NT2/D1 (cell line): ENCODE measurements at regions not wholly inside any gene's neighbourhood (a gene's known extent, or its start where the extent isn't known, plus 50 kb on each side); places are given as distances from the start of the nearest gene placed in this dataset.

Experiments
- DNase-seq: peaks from one replicate; pipeline ENCODE4 v3.0.0-alpha.2; 2011; ENCODE audit warnings: low read depth, low spot score
- H3K27me3 ChIP-seq: 2 replicates; pipeline ENCODE4 v1.6.0; 2011; ENCODE audit warnings: mild to moderate bottlenecking; ENCODE audit not compliant: insufficient read length, insufficient read depth
- H3K36me3 ChIP-seq: 2 replicates; pipeline ENCODE4 v1.6.1; 2011; ENCODE audit warnings: mild to moderate bottlenecking, low read length, mixed read lengths; ENCODE audit not compliant: insufficient read depth, insufficient read length
- H3K4me1 ChIP-seq: 2 replicates; pipeline ENCODE4 v1.5.1; 2011; ENCODE audit not compliant: insufficient read depth, insufficient read length
- H3K4me3 ChIP-seq: 2 replicates; pipeline ENCODE4 v1.5.1; 2011; ENCODE audit warnings: low read depth; ENCODE audit not compliant: insufficient read length
- H3K9ac ChIP-seq: 2 replicates; pipeline ENCODE4 v1.6.0; 2011; ENCODE audit warnings: low read depth; ENCODE audit not compliant: insufficient read length
- H3K9me3 ChIP-seq: 2 replicates; pipeline ENCODE4 v1.5.1; 2011; ENCODE audit warnings: mild to moderate bottlenecking, low read length; ENCODE audit not compliant: insufficient read depth
- SUZ12 ChIP-seq: IDR thresholded peaks from 2 replicates; pipeline ENCODE4 v1.6.1; 2011; ENCODE audit not compliant: insufficient read length, insufficient read depth; ENCODE audit errors: extremely low read depth
- YY1 ChIP-seq: IDR thresholded peaks from 2 replicates; pipeline ENCODE4 v1.6.1; 2011; ENCODE audit not compliant: insufficient read length, insufficient read depth
- ZNF274 ChIP-seq: IDR thresholded peaks from 2 replicates; pipeline ENCODE4 v1.6.1; 2011; ENCODE audit warnings: mild to moderate bottlenecking, low read depth, low read length

DNA sequence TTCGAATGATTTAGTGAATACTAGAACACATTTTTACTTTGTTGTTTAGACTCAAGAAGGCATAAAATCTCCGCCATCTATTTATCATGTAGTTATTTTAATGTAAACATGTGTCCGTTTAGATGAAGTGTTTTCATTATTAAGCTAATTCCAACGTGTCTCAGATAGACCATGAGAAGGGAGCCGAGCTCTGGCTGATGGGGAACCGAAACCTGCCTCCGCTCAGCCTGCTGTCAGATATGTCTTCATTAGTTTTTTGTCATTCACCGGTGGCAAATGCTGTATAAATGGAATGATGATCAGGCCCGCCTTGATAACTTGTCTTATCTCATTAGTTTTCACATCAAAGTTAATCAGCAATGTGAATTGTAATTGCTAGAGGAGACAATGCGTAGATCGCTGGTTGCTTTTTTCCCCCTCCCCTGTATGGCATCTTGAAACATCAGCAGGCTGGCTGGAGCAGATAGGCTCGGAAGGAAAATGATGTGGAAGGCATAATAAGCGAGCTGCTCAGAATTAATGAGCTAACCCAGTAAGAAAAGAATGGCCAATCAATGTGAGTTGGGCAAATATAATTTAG, 136.4 kb downstream of the LINC00237 start:
- H3K4me3 ChIP-seq: no peak overlapping the region
- no peak overlapping the region for H3K9ac ChIP-seq
- H3K27me3 ChIP-seq: no peaks in the 10 kb centered on the region
- H3K9me3 ChIP-seq: no peaks in the 10 kb centered on the region
- H3K4me1 ChIP-seq: no peaks in the 10 kb centered on the region
- no peak for DNase-seq
- TF ChIP-seq YY1: no peak
- H3K36me3 ChIP-seq: no peaks in the 10 kb centered on the region

- H3K36me3 ChIP-seq: no peaks in the 10 kb centered on the region
- no peaks in the 10 kb centered on the region for H3K9me3 ChIP-seq
- DNase-seq: no peak
- no peaks in the 10 kb centered on the region for H3K4me1 ChIP-seq
- H3K9ac ChIP-seq: no peak overlapping the region
- no peak for TF ChIP-seq SUZ12
- no peak for TF ChIP-seq ZNF274
- TF ChIP-seq YY1: no peak
- H3K27me3 ChIP-seq: no peaks in the 10 kb centered on the region
- no peak overlapping the region for H3K4me3 ChIP-seq
These were observed 138.5 kb downstream of the LINC00237 start for GRCh38 chr20:20967564-20968184.

DNA sequence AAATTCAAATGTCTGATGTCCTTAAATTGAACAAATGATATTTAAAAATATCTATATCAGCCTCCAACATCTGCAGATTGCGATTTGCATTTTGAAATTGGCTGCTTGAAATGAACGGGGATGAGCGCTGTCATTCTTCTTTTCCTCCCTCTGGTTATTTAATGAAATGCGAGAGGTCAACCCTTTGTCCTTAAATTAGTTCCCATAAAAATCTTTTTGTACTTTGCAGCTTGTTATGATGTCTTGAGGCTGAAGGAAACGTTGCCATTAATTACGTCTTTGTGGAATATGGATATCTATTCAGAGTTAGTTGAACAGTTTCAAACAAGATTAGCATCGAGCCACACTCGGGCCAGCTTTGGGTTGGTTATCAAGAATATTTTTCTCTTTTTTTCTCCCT, 140.0 kb downstream of the LINC00237 start:
- no peak for DNase-seq
- Histone ChIP-seq H3K9ac (no peak overlapping the region), H3K27me3 (no peaks in the 10 kb centered on the region), H3K4me1 (no peaks in the 10 kb centered on the region), H3K9me3 (no peaks in the 10 kb centered on the region), H3K36me3 (no peaks in the 10 kb centered on the region), H3K4me3 (no peak overlapping the region)
- TF ChIP-seq ZNF274 (no peak), SUZ12 (no peak), YY1 (no peak)

- Histone ChIP-seq H3K27me3 (no peaks in the 10 kb centered on the region), H3K9me3 (no peaks in the 10 kb centered on the region), H3K9ac (no peak overlapping the region), H3K4me1 (no peaks in the 10 kb centered on the region), H3K4me3 (no peak overlapping the region), H3K36me3 (no peaks in the 10 kb centered on the region)
- no peak for TF ChIP-seq SUZ12
- TF ChIP-seq YY1: no peak
- TF ChIP-seq ZNF274: no peak
- no peak for DNase-seq
These were observed 147.0 kb downstream of the LINC00237 start for GRCh38 chr20:20959031-20959755.

DNA sequence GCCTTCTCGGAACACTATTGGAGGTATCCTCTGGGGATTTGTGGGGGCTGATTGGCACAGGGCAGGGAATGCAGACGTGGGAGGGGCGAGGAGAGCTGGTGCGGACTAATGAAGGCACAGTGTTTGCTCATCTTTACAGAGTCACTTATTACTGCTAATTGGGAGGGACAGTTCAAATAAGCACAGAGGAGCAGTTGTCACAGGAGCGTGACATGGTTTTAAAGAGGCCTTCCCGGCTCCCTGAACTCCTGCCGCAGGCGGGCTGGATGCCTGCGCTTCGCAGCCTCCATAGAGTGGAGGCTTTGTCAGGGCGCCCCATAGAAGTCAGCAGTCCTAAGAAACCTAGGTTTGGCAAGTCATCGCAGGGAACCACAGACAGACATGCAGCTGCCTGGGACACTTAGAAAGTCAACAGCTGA, 149.6 kb downstream of the LINC00237 start:
- H3K9ac ChIP-seq: no peak overlapping the region
- H3K27me3 ChIP-seq: no peaks in the 10 kb centered on the region
- H3K9me3 ChIP-seq: no peaks in the 10 kb centered on the region
- H3K4me3 ChIP-seq: no peak overlapping the region
- no peak for DNase-seq
- no peaks in the 10 kb centered on the region for H3K4me1 ChIP-seq
- H3K36me3 ChIP-seq: no peaks in the 10 kb centered on the region
- TF ChIP-seq YY1: no peak
- no peak for TF ChIP-seq ZNF274
- no peak for TF ChIP-seq SUZ12

GRCh38 chr20:20955892-20956291, 150.3 kb downstream of the LINC00237 start:
- H3K9me3 ChIP-seq: no peaks in the 10 kb centered on the region
- no peaks in the 10 kb centered on the region for H3K27me3 ChIP-seq
- TF ChIP-seq SUZ12 (no peak), YY1 (no peak), ZNF274 (no peak)
- no peak overlapping the region for H3K4me3 ChIP-seq
- H3K4me1 ChIP-seq: no peaks in the 10 kb centered on the region
- H3K36me3 ChIP-seq: no peaks in the 10 kb centered on the region
- H3K9ac ChIP-seq: no peak overlapping the region
- DNase-seq: no peak
